GM21576 (cell line): ENCODE measurements at regions not wholly inside any gene's neighbourhood (a gene's known extent, or its start where the extent isn't known, plus 50 kb on each side); places are given as distances from the start of the nearest gene placed in this dataset.

Experiments used
- ATAC-seq: cut with Tn5 transposase; IDR thresholded peaks from one replicate; pipeline ENCODE4 v1.9.1; 2021; ENCODE audit warnings: mild to moderate bottlenecking, moderate library complexity; ENCODE audit not compliant: unreplicated experiment

DNA sequence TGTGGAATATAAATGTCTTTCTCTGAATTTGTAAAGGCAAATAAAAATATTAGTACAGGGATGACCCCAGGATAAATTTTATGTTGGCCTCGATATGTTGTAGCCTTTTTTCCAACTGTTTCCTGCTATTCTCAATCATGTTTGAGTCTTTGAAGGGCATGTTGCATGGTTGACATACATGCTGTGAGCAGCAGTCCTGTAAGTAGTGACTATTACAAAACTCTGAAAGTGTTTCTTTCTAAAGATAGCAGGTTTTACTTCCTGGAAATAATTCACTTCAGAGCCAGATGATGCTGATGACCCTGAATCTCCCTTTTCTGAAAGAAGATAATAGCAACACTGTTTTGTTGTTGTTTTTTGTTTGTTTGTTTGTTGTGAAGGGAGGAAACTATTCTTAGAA lies 393.0 kb upstream of the GNPDA2 start:
- no peak for ATAC-seq

DNA sequence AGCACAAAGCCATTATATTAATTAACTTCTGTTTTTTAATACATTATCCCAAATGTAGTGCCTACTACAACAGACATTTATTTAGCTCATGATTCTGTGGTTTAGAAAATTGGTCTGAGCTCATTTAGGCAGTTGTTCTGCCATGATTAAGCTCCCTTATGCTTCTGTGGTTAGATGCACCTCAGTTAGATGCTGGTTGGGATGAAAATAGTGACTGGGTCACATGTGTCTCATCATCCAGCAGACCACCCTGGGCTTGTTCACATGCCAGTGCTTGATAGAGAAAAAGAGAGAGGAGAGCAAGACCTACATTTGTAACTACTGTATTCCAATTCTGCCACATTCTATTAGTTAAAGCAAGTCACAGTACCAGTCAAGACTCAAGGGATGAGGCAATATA lies 376.4 kb upstream of the GNPDA2 start:
- no peak for ATAC-seq

DNA sequence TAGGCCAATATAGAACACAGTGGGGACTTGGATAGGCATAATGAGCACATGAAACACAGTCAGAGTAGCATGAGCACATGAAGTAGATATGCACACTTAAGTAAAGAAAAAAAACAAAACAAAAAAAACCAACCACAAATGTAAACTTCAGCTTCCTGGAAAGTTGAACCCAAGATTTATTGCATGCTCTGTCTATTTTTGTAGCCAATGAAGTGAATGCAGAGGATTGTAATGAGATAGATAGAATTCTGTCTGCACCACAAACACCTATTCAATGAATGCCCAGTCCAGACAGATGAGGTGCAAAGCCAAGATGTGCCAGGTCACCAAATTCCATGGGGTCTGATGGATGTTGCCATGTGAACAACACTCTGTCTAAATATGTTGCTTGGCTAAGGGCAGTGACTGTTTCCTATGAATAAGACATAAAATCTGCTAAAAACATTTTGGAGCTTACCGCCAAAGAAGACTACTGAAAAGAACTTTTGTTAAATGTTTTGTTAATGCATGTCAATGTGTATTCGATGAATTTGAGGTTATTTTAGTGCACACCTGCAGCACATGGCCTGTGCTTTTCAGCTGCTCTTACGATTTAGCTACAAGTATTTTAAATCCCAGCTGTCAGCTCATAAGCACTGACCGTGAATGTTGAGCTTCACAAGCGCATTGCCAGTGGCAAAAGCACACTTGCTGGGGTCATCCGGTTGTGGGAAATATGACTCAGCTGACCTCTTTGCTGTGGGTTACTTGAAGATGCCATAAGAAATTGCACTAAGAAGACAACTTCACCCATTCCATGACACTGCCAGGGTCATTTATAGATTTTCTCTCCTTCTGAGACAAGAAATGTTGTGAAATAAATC lies 374.8 kb upstream of the GNPDA2 start:
- ATAC-seq, result no peak

DNA sequence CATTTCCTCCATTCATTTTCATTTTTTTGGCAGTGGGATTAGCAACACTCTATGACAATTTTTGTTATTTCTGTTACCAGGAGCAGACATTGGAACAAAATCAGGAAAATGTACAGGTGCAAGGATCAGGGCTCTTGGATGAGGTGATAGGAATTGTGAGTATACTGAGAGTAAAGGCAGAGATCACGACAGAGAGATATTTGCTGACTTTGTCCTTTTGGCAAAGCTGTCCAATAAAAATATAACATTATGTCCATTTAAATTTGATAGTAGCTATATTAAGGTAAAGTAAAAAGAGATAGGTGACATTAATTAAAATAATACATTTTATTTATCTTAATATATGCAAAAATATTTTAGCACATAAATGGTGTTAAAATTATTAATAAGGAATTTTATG lies 373.1 kb upstream of the GNPDA2 start:
- no peak for ATAC-seq

DNA sequence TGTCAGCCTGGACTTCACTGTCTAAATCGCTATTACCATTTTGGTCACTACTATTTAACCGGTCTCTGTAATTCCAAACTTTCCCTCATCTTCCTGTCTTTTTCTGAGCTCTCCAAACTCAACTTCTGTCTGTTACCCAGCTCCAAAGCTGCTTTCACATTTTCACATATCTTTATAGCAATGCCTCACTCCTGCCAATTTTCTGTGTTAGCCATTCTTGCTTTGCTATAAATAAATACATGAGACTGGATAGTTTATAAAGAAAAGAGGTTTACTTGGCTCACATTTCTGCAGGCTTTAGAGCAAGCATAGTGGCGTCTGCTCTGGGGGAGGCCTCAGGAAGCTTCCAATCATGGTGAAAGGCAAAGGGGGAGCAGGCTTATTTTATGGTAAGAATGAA lies 368.3 kb upstream of the GNPDA2 start:
- ATAC-seq, result no peak

DNA sequence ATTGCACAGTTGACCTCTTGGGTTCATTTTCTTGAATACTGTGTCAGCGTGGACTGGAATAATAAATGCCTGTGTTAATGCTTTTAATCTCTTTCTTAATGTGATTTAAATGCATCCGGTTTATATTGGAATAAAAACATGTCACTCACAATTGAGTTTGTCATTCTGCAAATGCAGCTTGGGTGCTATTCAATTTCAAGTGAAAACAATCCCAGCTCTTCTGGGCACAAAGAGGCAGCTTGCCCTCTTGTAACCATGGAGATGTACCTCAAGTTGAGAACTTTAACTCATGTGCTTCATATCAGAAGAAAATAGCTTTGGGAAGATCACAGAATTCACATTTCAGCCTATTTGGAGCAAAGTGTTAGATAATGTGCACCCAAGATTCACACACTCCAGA lies 355.7 kb upstream of the GNPDA2 start:
- ATAC-seq, result no peak

DNA sequence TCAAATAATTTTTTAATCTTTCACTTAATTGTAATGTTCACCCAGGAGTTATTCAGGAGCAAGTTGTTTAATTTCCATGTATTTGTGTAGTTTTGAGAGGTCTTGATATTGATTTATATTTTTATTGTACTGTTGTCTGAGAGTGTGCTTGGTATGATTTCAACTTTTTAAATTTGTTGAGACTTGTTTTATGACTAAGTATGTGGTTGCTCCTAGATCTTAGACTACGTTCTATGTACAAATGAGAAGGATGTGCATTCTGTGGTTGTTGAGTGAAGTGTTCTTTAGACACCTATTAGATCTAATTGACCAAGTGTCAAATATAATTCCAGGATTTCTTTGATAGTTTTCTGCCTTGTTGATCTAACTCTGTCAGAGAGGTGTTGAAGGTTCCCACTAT lies 353.3 kb upstream of the GNPDA2 start:
- no peak for ATAC-seq

DNA sequence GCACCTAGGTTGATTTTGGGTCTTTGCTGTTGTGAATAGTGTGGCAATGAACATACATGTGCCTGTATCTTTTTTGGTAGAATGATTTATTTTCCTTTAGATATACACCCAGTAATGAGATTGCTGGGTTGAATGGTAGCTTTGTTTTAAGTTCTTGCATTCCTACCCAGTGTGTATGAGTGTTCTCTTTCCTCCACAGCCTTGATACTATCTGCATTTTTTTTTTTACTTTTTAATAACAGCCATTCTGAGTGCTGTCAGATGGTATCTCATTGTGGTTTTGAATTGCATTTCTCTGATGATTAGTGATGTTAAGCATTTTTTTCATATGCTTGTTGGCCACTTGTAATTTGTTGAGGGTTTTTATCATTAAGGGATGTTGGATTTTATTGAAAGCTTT lies 351.8 kb upstream of the GNPDA2 start:
- ATAC-seq, result no peak

DNA sequence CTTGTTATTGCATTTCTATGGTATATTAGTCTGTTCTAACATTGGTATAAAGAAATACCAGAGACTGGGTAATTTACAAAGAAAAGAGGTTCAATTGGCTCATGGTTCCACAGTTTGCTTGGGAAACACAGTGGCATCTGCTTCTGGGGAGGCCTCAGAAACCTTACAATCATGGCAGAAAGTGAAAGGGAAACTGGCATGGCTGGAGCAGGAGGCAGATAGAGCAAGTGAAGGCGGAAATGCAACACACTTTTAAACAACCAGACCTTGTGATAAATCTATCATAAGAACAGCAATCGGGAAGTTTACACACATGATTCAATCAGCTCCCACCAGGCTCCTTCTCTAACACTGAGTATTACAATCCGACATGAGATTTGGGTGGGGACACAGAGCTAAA lies 346.6 kb upstream of the GNPDA2 start:
- no peak for ATAC-seq

DNA sequence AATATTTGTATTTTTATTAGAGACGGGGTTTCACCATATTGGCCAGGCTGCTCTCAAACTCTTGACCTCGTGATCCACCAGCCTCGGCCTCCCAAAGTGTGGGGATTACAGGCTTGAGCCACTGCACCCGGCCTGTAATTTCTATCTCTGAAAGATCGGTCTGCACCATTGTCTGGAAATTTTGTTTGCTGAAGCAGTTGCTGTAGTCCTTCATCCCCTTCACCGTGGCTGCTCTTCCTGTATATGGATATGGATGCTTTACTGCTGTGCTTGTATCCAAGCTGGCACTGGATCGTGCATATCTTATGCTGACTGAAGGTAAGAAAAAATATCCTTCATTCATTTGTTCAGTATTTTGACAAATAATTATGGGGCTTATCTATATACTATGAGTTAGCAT lies 338.4 kb upstream of the GNPDA2 start:
- no peak for ATAC-seq

DNA sequence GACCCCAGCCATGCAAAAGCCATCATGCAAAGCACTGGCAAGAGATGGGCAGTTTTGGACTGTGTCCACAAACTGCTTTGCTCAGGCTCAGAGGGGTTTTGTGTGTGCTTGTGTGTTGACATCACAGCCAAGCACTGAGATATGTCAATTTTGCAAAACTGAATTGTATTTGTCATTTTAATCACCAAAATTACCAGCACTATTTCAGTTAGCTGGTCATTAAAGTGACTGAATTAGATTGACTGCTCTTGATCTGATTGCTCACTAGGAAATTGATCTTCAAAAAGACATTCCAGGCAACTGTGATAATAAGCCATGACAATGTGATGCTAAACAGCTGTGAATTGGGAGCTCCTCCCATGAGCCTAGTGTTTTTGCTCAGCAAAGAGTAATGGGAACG lies 337.3 kb upstream of the GNPDA2 start:
- no peak for ATAC-seq

DNA sequence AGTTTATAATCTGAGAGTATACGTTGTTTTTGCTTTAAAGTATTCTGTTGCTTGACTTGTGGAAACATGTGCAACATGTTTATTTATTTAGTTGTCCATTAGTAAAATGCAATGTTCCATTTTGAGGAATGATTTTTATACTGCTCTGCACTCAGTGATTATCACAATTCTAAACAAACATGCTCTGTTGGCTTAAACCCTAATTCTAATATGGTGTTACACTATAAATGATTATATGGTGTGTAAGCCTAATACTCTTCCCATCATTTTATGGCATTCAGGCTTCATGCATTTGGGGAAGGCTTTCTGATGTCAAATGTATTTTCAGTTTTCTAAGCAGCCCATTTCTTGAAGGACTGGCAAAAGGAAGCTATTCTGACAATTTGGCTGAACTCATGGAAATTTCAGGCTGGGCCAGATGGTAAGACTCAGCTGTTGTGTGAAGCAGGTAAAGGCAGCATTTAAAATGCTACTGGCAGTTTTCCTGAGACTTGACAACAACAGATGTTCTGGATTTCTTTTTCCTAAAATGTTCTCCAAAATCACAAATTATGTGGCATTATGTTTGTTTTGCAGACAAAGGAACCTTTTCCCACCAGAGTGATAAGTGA lies 336.7 kb upstream of the GNPDA2 start:
- ATAC-seq, result no peak

DNA sequence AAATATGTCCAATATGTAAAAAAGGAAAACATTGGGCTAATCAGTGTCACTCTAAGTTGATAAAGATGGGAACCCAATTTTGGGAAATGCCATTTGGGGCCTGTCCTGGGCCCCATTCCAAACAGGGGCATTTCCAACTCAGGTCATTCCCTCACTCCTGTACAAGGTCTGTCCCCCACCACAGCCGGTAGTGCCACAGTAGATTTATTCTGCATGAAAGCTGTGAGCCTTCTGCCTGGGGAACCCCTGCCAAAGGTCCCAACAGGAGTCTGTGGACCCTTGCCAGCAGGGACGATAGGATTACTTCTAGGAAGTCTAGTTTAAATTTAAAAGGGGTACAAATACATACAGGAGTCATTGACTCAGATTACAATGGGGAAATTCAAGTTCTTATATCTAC lies 317.6 kb upstream of the GNPDA2 start:
- ATAC-seq, result no peak

DNA sequence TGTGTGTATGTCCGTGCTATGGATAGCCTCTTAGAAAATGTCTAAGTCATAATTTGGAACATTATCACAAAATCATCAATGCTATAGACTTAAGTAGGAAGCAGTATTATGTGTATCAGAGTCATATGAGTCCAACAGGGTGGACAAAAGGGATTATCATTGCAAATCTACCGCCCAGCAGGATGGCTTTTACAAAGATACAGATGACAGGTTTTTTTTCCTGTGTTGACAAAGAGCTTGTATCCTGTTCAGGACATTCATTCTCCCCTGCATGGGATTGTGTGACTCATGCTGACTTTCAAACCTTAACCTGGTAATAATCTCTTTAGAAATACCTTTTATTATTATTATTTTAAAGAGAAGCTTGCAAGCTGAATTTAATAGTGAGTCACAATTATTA lies 310.3 kb upstream of the GNPDA2 start:
- ATAC-seq, result no peak

DNA sequence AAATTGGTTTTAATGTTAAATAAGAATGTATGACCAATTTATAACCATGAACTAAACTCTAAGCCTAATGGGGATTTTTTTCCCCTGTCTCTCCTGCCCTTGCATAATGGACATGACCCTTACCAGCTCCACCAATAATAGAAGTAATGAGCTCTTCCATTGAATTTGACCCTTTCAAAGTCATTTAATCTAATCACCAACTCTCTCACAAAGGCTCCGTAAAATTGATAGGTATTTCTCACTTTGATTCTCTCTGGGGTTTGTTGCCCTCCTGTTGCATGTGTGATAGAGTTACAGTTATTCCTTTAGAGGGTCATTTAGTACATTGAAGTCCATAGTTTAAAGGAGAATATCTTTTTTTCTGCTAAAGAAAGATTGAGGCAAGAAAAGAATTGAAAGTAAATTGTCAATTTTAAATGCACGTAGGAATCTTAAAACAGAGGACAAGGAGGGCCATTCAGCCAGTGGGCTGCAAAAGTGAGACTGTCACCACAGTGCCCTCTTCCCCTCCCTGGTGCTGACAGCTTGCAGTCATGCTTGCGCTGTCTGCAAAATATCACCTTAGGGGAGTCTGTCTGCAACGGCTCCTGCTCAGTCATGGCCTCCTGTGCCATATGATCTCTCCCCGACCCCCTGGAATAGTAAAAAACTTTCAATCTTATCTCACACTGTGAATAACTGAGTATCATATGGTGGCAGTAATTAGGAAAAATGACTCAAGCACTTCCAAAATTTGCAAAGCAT lies 307.5 kb upstream of the GNPDA2 start:
- no peak for ATAC-seq

DNA sequence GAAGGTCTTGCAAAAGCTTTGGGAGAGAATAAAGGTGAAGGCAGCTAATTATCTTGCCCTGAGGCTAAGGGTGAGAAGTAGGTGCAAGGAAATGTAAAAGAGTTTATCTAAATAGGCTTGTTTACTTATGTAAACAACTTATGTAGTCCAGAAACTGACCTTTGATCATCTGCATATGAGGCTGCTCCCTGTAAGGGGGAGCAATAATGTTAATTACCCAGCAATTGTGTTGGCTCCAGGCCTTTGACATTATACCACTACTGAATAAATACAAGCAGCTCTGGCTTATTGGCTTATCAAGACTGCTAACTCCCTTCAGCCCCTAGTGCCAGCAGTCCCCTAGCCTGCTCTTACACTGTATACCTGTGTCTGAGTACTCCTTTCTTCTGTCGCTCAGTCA lies 303.7 kb upstream of the GNPDA2 start:
- no peak for ATAC-seq

DNA sequence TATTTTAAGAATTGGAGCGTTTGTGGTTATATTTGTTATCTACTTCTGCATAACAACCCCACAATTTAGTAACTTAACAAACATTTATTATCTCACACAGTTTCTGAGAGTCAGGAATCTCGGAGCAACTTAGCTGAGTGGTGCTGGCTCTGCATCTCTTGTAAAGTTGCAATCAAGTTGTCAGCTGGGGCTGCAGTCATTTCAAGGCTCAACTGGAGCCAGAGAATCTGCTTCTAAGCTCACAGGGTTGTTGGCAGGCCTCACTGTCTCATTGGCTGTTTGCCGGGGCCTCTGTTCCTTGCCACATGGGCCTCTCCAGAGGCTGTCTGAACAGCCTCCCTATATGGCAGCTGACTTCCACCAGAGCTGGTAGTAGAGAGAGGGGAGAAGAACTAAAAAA lies 281.2 kb upstream of the GNPDA2 start:
- no peak for ATAC-seq

DNA sequence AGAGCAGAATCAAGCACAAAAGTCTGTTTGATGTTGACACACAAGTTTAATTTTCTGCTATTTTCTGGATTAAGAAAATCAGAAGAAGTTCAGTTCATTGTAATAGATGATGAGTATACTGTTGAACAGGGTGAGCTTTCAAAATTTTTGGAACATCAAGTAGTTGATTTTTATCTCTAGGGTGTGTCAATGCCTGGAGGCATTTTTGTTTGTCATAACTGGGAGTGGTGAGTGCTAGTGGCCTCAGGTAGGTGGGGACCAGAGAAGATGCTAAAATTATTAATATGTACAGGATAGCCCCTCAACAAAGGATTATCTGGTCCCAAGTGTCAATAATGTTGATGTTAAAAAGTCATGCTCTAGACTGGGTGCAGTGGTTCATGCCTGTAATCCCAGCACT lies 279.7 kb upstream of the GNPDA2 start:
- ATAC-seq, result no peak

DNA sequence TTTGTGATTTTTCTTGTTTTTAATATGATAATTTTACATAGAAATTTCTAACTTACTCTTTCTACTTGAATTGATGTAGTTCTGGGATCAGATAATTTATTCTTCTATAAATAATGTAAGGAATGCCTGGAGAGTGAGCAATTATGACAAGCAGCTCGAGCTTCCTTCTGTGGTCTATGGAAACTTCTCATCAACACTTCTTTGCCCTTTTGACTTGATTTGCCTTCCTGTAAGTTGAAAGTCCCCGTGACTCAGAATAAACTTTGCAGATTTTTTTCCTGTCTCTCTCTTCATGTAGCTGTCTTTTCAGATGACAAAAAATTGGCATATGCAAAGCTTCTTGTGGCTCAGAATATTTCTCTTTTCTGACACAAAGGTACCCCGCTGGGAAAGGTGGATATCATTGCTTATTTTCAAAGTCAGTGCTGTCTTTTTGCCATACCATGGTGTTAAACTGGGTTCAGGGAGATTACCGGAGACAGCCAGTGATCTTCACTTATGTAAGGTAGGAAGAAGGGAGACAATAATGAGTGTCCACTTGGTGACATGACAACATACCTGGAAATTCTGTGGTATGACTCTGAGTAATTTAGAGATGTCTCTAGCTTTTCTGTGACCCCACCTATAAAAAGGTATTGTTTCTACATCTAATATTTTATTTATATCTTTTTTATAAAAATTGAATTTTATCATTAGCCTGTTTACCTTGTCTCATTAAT lies 278.6 kb upstream of the GNPDA2 start:
- no peak for ATAC-seq

DNA sequence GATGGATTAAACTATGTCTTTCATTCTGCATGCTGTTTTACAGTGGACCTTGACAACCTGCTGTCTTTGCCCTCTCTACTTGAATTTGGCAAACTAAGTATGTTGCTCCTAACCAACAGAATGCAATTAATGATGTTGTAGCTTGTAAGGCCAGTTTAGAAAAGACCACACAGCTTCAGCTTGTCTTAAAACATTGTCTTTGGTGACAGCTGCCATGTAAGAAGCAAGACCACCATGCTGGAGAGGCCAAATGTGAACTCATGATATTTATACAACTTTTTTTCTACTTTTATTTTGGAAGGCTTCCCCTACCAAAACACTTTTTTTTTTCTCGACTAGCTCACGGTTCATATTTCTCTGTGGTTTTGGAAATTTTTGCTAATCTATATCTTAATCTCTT lies 278.0 kb upstream of the GNPDA2 start:
- ATAC-seq, result no peak

DNA sequence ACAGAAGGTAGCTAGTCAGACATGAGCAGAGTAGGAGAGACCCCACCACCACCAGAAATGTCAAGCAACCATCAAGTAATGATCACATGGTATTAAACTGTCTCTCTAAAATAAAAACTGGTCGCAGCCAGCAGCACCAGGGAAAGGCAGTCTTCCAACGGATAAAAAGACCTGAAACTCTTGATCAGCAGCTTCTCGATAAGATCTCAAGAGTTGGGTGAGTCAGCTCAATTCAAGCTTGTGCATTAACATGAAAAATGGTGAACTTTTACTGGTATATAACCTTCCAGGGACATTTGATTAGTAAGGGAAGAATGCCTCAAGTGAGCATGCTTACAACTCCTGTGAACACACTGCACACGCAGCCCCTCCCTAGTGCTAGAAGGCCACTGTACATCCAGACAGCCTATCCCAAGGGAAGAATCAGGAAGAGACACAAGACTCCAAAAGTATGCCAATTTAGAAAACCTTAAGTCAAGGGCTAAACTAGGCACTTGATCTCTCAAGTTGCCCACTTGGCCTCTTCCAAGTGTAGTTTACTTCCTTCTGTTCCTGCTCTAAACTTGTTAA lies 270.0 kb upstream of the GNPDA2 start:
- ATAC-seq, result no peak
